Upper lobe of left lung (tissue), 6 donors: ENCODE measurements at regions not wholly inside any gene's neighbourhood (a gene's known extent, or its start where the extent isn't known, plus 50 kb on each side); places are given as distances from the start of the nearest gene placed in this dataset.
"Not testable (repeated sequence)": the region's sequence is repeated elsewhere in the genome, so short reads cannot be mapped to it uniquely, and the experiment has no call there.

Experiments used
- ATAC-seq, 2 donors: fragments of 200-7000 bp; cut with Tn5 transposase; one replicate each; pipeline ENCODE4 v1.9.1; 2022; ENCODE audit warnings: mild to moderate bottlenecking in 2 of 2, moderate library complexity in 2 of 2; ENCODE audit not compliant: low FRiP score in 2 of 2
- DNase-seq, 2 donors: peaks; one replicate each; pipeline ENCODE4 v3.0.0-alpha.2; 2019 to 2020
- H3K27ac ChIP-seq, 4 donors: fragments of 200-600 bp; sonication (generic); one replicate each; pipeline ENCODE4 v1.5.1; 2016 to 2019
- H3K27me3 ChIP-seq, 4 donors: fragments of 200-600 bp; sonication (generic); one replicate each; pipeline ENCODE4 v1.5.1; 2017 to 2019
- H3K36me3 ChIP-seq, 4 donors: fragments of 200-600 bp; sonication (generic); one replicate each; pipeline ENCODE4 v1.5.1; 2016 to 2019
- H3K4me1 ChIP-seq, 4 donors: fragments of 200-600 bp; sonication (generic); one replicate each; pipeline ENCODE4 v1.5.1; 2018 to 2019
- H3K4me3 ChIP-seq, 4 donors: fragments of 200-600 bp; sonication (generic); one replicate each; pipeline ENCODE4 v1.5.1; 2017 to 2019; ENCODE audit warnings: mild to moderate bottlenecking in 2 of 4, moderate library complexity in 1 of 4
- H3K9me3 ChIP-seq, 4 donors: fragments of 200-600 bp; sonication (generic); one replicate each; pipeline ENCODE4 v1.5.1; 2018 to 2019
- EP300 ChIP-seq, 4 donors: sonication (generic); formaldehyde crosslinking; IDR thresholded peaks; one replicate each; pipeline ENCODE4 v1.5.1; 2017; ENCODE audit warnings: antibody characterized with exemption in 4 of 4, control low read depth in 2 of 4
- POLR2A ChIP-seq, 4 donors: fragments of 450-650 bp; IDR thresholded peaks; one replicate each; pipeline ENCODE4 v1.5.1; 2016 to 2017; ENCODE audit warnings: antibody characterized with exemption in 4 of 4, mild to moderate bottlenecking in 2 of 4
- POLR2AphosphoS5 ChIP-seq, 2 donors: sonication (generic); formaldehyde crosslinking; IDR thresholded peaks; one replicate each; pipeline ENCODE4 v1.5.1; 2017; ENCODE audit warnings: antibody characterized with exemption in 2 of 2
- WGBS, 2 donors: methylation state at CpG; one replicate each; pipeline ENCODE4 v1.1.5; 2017 to 2018; 5-methylcytosine and 5-hydroxymethylcytosine counted together
- TF ChIP-seq, protein P1 (sequence below), 6 experiments: fragments of 450-650 bp in 4 of 6; fragments of 200-600 bp in 2 of 6; sonication (generic) in 2 of 6; IDR thresholded peaks; one replicate each; pipeline ENCODE4 v1.5.1; 2016 to 2019; ENCODE audit warnings: antibody characterized with exemption in 6 of 6
- donor health status: DM: no; HTN: no; CAD: no; lungs with moderate emphysema.
- donor health status: DM: no; HTN: yes; CAD: no; lungs with severe emphysema.

DNA sequence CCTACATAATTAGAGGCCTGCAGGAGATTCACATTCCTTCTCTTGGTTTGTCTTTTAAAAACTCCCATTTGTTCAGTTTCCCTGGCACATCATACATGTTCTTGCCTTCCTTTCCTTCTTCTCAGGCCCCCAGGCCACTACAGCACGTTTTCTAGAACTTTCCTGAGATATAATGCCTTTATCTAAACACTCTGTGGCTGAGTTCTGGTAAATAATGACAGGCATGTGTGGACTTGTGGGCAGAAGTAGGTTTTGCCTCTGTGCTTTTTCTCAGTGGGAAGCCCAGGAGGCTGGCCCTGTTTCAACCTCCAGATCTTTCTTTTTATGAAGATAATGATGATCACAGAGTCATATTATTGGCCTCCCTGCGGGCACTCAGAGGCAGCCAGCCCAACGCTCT is 117.2 kb downstream of the TMX1 start:
- no peak overlapping the region for H3K27ac ChIP-seq
- no peak for DNase-seq
- H3K4me1 ChIP-seq = no peaks in the 10 kb centered on the region
- no peaks in the 10 kb centered on the region for H3K36me3 ChIP-seq
- no peaks in the 10 kb centered on the region for H3K27me3 ChIP-seq
- ATAC-seq = no peak
- 70 to 77% methylated on average over 3 of the region's 3 CpGs for WGBS, 2 donors
- TF ChIP-seq POLR2A (IDR thresholded peaks at IDR 0.05) (no peak), POLR2AphosphoS5 (IDR thresholded peaks at IDR 0.05) (no peak), EP300 (IDR thresholded peaks at IDR 0.05) (no peak)
- TF ChIP-seq, protein P1, sequence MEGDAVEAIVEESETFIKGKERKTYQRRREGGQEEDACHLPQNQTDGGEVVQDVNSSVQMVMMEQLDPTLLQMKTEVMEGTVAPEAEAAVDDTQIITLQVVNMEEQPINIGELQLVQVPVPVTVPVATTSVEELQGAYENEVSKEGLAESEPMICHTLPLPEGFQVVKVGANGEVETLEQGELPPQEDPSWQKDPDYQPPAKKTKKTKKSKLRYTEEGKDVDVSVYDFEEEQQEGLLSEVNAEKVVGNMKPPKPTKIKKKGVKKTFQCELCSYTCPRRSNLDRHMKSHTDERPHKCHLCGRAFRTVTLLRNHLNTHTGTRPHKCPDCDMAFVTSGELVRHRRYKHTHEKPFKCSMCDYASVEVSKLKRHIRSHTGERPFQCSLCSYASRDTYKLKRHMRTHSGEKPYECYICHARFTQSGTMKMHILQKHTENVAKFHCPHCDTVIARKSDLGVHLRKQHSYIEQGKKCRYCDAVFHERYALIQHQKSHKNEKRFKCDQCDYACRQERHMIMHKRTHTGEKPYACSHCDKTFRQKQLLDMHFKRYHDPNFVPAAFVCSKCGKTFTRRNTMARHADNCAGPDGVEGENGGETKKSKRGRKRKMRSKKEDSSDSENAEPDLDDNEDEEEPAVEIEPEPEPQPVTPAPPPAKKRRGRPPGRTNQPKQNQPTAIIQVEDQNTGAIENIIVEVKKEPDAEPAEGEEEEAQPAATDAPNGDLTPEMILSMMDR (IDR thresholded peaks at IDR 0.05) = no peak
- H3K4me3 ChIP-seq = no peak overlapping the region
- no peaks in the 10 kb centered on the region for H3K9me3 ChIP-seq

DNA sequence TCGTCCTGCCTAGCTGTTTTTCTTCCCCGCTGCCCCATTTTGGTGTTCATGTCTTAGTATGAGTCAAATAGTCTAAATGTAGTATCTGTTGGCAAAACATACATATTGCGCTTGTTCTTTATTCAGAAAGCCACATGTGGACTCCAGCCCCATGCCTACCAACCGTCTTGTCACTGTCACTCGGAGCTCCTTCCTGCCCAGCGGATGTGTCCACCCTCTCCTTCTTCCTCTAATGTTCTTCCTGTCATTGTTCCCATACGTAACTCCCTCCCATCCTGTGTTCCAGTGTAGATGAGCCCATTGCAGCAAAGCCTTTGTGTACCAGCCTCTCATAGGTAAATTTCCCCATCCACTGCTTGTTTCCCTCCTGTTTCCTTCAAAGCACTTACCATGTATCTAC is 120.5 kb downstream of the TMX1 start:
- H3K27ac ChIP-seq = peak overlapping the region in 2 of 4 donors; percentile 24 to 54
- 51 to 67% methylated on average over 7 of the region's 7 CpGs for WGBS, 2 donors
- no peaks in the 10 kb centered on the region for H3K4me1 ChIP-seq
- H3K4me3 ChIP-seq = no peak overlapping the region
- ATAC-seq (no peak), DNase-seq (no peak)
- H3K9me3 ChIP-seq = no peaks in the 10 kb centered on the region
- no peaks in the 10 kb centered on the region for H3K36me3 ChIP-seq
- TF ChIP-seq POLR2AphosphoS5 (IDR thresholded peaks at IDR 0.05) (peak in 1 of 2 donors; percentile 40), POLR2A (IDR thresholded peaks at IDR 0.05) (no peak), EP300 (IDR thresholded peaks at IDR 0.05) (no peak)
- TF ChIP-seq, protein P1 (IDR thresholded peaks at IDR 0.05) = no peak
- no peaks in the 10 kb centered on the region for H3K27me3 ChIP-seq

DNA sequence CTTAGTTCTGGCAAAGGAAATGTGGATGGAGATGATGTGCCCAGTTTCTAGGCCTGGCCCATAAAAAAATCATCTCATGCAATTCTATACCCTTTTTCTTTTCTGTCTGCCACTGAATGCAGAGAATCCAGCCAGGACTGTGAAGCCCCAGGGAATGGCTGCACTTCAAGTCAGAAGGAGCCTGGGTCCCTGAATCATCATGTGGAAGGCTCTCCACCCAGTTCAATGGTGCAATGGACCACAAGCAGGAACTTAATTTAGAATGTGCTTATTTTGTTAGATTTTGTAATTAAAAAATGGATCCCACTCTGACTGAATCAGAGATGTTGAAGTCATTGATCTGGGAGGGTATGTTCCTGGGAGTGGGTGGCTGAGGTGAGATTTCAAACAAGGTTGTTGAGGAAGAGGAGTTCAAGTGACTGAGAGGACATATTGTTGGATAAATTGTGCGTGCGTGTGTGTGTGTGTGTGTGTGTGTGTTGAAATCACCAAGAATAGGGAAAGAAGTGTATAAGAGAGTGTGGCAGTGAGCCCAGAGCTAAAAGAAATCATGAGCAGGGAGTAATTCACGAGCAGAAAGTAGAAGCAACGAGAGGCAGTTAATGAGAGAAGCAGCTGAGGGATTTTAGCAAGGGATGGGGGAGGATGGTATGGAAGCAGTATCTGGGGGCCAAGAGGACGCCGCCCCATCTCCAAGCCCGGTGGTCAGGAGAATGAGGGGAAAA is 125.4 kb downstream of the TMX1 start:
- H3K9me3 ChIP-seq = no peaks in the 10 kb centered on the region
- no peaks in the 10 kb centered on the region for H3K36me3 ChIP-seq
- TF ChIP-seq POLR2AphosphoS5 (IDR thresholded peaks at IDR 0.05) = no peak
- TF ChIP-seq POLR2A (IDR thresholded peaks at IDR 0.05) = no peak
- TF ChIP-seq, protein P1 (IDR thresholded peaks at IDR 0.05) = no peak
- TF ChIP-seq EP300 (IDR thresholded peaks at IDR 0.05) = no peak
- H3K27me3 ChIP-seq = no peaks in the 10 kb centered on the region
- 54 to 72% methylated on average over 7 of the region's 7 CpGs for WGBS, 2 donors
- DNase-seq (no peak), ATAC-seq (no peak)
- no peak overlapping the region for H3K27ac ChIP-seq
- H3K4me1 ChIP-seq = peaks cover 0 to 4% (median 0%) of the 10 kb centered on the region in 4 donors
- no peak overlapping the region for H3K4me3 ChIP-seq

DNA sequence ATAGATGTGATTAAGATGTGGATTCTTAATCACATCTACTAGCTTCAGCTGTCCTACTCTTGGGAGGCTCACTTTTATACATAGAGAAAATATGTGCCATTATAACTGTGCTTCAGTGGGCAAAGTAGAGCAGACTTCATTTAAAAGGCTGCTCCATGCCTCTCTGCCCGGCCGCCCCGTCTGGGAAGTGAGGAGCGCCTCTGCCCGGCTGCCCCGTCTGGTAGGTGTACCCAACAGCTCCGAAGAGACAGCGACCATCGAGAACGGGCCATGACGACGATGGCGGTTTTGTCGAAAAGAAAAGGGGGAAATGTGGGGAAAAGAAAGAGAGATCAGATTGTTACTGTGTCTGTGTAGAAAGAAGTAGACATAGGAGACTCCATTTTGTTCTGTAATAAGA is 126.4 kb downstream of the TMX1 start:
- not testable (repeated sequence) for H3K27ac ChIP-seq, H3K27me3 ChIP-seq, H3K4me3 ChIP-seq, H3K36me3 ChIP-seq, H3K4me1 ChIP-seq, H3K9me3 ChIP-seq, ATAC-seq
- DNase-seq = peak in 1 of 2 donors; percentile 57
- 86 to 93% methylated on average over 14 of the region's 14 CpGs for WGBS, 2 donors

DNA sequence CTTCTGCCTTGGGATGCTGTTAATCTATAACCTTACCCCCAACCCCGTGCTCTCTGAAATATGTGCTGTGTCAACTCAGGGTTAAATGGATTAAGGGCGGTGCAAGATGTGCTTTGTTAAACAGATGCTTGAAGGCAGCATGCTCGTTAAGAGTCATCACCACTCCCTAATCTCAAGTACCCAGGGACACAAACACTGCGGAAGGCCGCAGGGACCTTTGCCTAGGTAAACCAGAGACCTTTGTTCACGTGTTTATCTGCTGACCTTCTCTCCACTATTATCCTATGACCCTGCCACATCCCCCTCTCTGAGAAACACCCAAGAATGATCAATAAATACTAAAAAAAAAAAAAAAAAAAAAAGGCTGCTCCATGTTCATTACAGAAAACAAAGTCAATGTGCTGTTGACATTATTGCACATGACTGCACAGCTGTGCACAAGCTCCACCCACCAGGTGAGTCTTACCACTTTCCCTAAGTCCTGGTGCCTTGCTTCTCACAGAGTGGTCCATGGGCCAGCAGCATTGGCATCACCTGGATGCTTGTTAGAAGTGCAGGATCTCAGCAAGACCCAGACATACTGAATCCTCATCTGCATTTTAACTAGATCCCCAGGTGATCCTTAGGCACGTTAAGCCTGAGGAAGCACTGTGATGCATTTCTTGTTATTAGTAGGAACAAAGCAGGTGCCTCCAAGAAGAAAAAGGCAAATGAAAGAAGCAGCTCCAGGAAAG is 127.0 kb downstream of the TMX1 start:
- not testable (repeated sequence) for DNase-seq, H3K27me3 ChIP-seq, H3K4me3 ChIP-seq, H3K9me3 ChIP-seq, H3K36me3 ChIP-seq, H3K27ac ChIP-seq, H3K4me1 ChIP-seq, ATAC-seq
- WGBS, 2 donors = 47 to 58% methylated on average over 7 of the region's 7 CpGs

DNA sequence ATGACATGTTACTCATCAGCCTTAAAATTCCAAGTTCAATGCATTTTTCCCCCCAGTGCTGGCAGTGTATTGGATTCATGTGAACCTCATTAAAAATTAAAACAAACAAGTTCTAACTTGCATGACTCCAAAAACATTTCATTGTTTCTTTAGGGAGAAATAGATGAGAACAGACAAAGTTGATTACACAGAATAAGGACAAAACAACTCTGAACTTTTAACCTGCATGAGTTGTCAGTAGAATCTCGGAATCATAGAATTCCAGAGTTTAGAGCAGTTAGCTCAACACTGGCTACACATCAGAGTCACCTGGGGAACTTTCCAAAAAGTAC is 127.5 kb downstream of the TMX1 start:
- Histone ChIP-seq H3K4me3 (no peak overlapping the region), H3K27ac (no peak overlapping the region), H3K27me3 (no peaks in the 10 kb centered on the region), H3K9me3 (no peaks in the 10 kb centered on the region), H3K36me3 (no peaks in the 10 kb centered on the region), H3K4me1 (peaks cover 0 to 4% (median 0%) of the 10 kb centered on the region in 4 donors)
- 54 to 57% methylated on average over 1 of the region's 1 CpG for WGBS, 2 donors
- DNase-seq (no peak), ATAC-seq (peak in 1 of 2 donors; percentile 41)
- TF ChIP-seq EP300 (IDR thresholded peaks at IDR 0.05) = no peak
- no peak for TF ChIP-seq POLR2A (IDR thresholded peaks at IDR 0.05)
- no peak for TF ChIP-seq POLR2AphosphoS5 (IDR thresholded peaks at IDR 0.05)
- TF ChIP-seq, protein P1 (IDR thresholded peaks at IDR 0.05) = no peak
